K562 (cell line): ENCODE measurements at regions not wholly inside any gene's neighbourhood (a gene's known extent, or its start where the extent isn't known, plus 50 kb on each side); places are given as distances from the start of the nearest gene placed in this dataset.

Experiments
- ATAC-seq: fragments of 200-7000 bp; cut with Tn5 transposase; 3 replicates; pipeline ENCODE4 v1.9.1; 2020; ENCODE audit warnings: moderate library complexity
- BruUV-seq: library from RNA; stranded (reverse); fragments of 400-500 nt; replicated peaks from 2 replicates; lab custom pipeline; 2021; lab: Mats Ljungman, UMichigan
- CTCF ChIA-PET: fragments of 300-600 bp; formaldehyde crosslinking; extraction: SDS; loops from one replicate; lab custom pipeline; 2021; ENCODE audit warnings: low intra/inter-chr PET ratio; lab: Yijun Ruan, JAX
- POLR2A ChIA-PET: fragments of 300-600, 350-650 bp; sonication (Branson Sonifier 250); formaldehyde crosslinking; extraction: SDS; loops from one replicate; lab custom pipeline; 2021; ENCODE audit warnings: antibody characterized with exemption, inconsistent platforms; lab: Yijun Ruan, JAX
- DNase-seq, 4 experiments: peaks; one replicate each; pipeline versions ENCODE4 v3.0.0 to v3.0.0-alpha.2; 2011 to 2018; ENCODE audit warnings: low spot score in 3 of 4, mixed read lengths in 3 of 4; ENCODE audit errors: extremely low read depth in 1 of 4
- FAIRE-seq: peaks from 2 replicates; lab custom pipeline; 2011; peaks lifted over from hg19 to GRCh38; lab: Jason Lieb, UNC
- H2AFZ ChIP-seq: 2 replicates; pipeline ENCODE4 v1.6.0; 2011; ENCODE audit warnings: low read depth, low read length, control low read depth, inconsistent platforms
- H3K27ac ChIP-seq: fragments of 200-600 bp; 3 replicates; pipeline ENCODE4 v1.8.0; 2011; ENCODE audit warnings: low read depth, mild to moderate bottlenecking, control low read depth, inconsistent platforms, low read length, moderate library complexity, mixed read lengths; ENCODE audit errors: extremely low read depth
- H3K27me3 ChIP-seq, 2 experiments: fragments of 300-600 bp in 1 of 2; 2 replicates in 1 of 2; 3 replicates in 1 of 2; pipeline versions ENCODE4 v1.6.0 to v1.8.0; 2011; ENCODE audit warnings: inconsistent platforms in 2 of 2, low read length in 2 of 2, mild to moderate bottlenecking in 1 of 2, mixed read lengths in 1 of 2, moderate library complexity in 1 of 2; ENCODE audit not compliant: control insufficient read depth in 2 of 2, insufficient read depth in 2 of 2
- H3K36me3 ChIP-seq: fragments of 300-600 bp; 3 replicates; pipeline ENCODE4 v1.8.0; 2011; ENCODE audit warnings: mild to moderate bottlenecking, low read length, inconsistent platforms; ENCODE audit not compliant: control insufficient read depth, insufficient read depth
- H3K4me1 ChIP-seq, 2 experiments: fragments of 200-600 bp in 1 of 2; replicated peaks in 1 of 2; 2 replicates in 1 of 2; 3 replicates in 1 of 2; pipeline versions ENCODE4 v1.5.1 to v1.8.0; 2011; ENCODE audit warnings: inconsistent platforms in 2 of 2, low read length in 2 of 2, mild to moderate bottlenecking in 1 of 2, mixed read lengths in 1 of 2, moderate library complexity in 1 of 2; ENCODE audit not compliant: control insufficient read depth in 2 of 2, insufficient read depth in 2 of 2
- H3K4me2 ChIP-seq: 2 replicates; pipeline ENCODE4 v1.6.1; 2011; ENCODE audit warnings: low read length, control low read depth, inconsistent platforms, mixed read lengths; ENCODE audit not compliant: insufficient read depth
- H3K4me3 ChIP-seq: fragments of 200-600 bp; sonication (generic), shearing (Covaris generic); 2 replicates; pipeline ENCODE4 v1.5.1; 2016; ENCODE audit warnings: control low read depth, inconsistent platforms
- H3K79me2 ChIP-seq: fragments of 200-600 bp; 3 replicates; pipeline ENCODE4 v1.8.0; 2011; ENCODE audit warnings: low read length, inconsistent platforms; ENCODE audit not compliant: control insufficient read depth, insufficient read depth
- H3K9ac ChIP-seq, 2 experiments: 2 replicates each; pipeline versions ENCODE4 v1.6.0 to v1.6.1; 2011; ENCODE audit warnings: low read depth in 2 of 2, low read length in 2 of 2, control low read depth in 1 of 2, inconsistent platforms in 1 of 2, mild to moderate bottlenecking in 1 of 2, mixed read lengths in 1 of 2; ENCODE audit not compliant: insufficient read depth in 1 of 2
- H3K9me1 ChIP-seq: one replicate; pipeline ENCODE4 v1.6.0; 2011; ENCODE audit warnings: inconsistent platforms, mild to moderate bottlenecking, low read length, moderate library complexity; ENCODE audit not compliant: control insufficient read depth, insufficient read depth
- H3K9me3 ChIP-seq: replicated peaks from 2 replicates; pipeline ENCODE4 v1.5.1; 2011; ENCODE audit warnings: low read depth, low read length, inconsistent platforms; ENCODE audit not compliant: control insufficient read depth, insufficient read depth
- H4K20me1 ChIP-seq: replicated peaks from 2 replicates; pipeline ENCODE4 v1.6.1; 2011; ENCODE audit warnings: low read length, inconsistent platforms, mixed read lengths; ENCODE audit not compliant: control insufficient read depth, insufficient read depth
- COPS2 ChIP-seq: fragments of 450-650 bp; conservative IDR thresholded peaks from 2 replicates; pipeline ENCODE4 v1.6.1; 2016; ENCODE audit warnings: mild to moderate bottlenecking, moderate library complexity
- FOXM1 ChIP-seq, 2 experiments: fragments of 450-650 bp in 1 of 2; sonication (generic) in 1 of 2; formaldehyde crosslinking in 1 of 2; IDR thresholded peaks; 2 replicates each; pipeline versions ENCODE4 v1.6.1 to v1.9.0; 2017 to 2022; ENCODE audit warnings: low read depth in 2 of 2, mild to moderate bottlenecking in 2 of 2, missing genetic modification reagents in 1 of 2, moderate library complexity in 1 of 2
- MCM5 ChIP-seq: fragments of 450-650 bp; IDR thresholded peaks from 2 replicates; pipeline ENCODE4 v1.6.1; 2016; ENCODE audit warnings: low read depth
- POLR2AphosphoS2 ChIP-seq: IDR thresholded peaks from 2 replicates; pipeline ENCODE4 v1.6.1; 2012; ENCODE audit warnings: low read length, improper control_type of control experiment
- SIN3B ChIP-seq: fragments of 450-650 bp; IDR thresholded peaks from 2 replicates; pipeline ENCODE4 v1.6.1; 2017; ENCODE audit warnings: low read depth, mild to moderate bottlenecking, moderate library complexity
- ZNF354B ChIP-seq: fragments of 250-450 bp; sonication (Bioruptor Pico); IDR thresholded peaks from 2 replicates; pipeline ENCODE4 v1.4.0; 2020
- WGBS: fragments of 100-300 bp; shearing (Covaris generic); methylation state at CpG from one replicate; pipeline ENCODE4 v1.1.6; 2016; ENCODE audit warnings: low coverage, mixed read lengths; ENCODE audit not compliant: insufficient coverage; ENCODE audit errors: missing lambda C conversion rate; 5-methylcytosine and 5-hydroxymethylcytosine counted together
- in situ Hi-C: fragments of 300-500 bp; cut with MboI; formaldehyde crosslinking; loops from 4 replicates; pipeline ENCODE4 v1.15.0; 2018; ENCODE audit warnings: inconsistent platforms, mixed read lengths
- intact Hi-C: fragments of 100-400 bp; cut with micrococcal nuclease; formaldehyde crosslinking; loops from 2 replicates; pipeline ENCODE4 v1.14.2; 2022
- TF ChIP-seq, protein P1 (sequence below): sonication (generic); formaldehyde crosslinking; IDR thresholded peaks from 2 replicates; pipeline ENCODE4 v1.8.1; 2022; ENCODE audit warnings: missing genetic modification reagents
- TF ChIP-seq, protein P2 (sequence below): IDR thresholded peaks from 3 replicates; pipeline ENCODE4 v1.6.1; 2011; ENCODE audit warnings: borderline replicate concordance, mild to moderate bottlenecking; ENCODE audit not compliant: insufficient read length, insufficient read depth

DNA sequence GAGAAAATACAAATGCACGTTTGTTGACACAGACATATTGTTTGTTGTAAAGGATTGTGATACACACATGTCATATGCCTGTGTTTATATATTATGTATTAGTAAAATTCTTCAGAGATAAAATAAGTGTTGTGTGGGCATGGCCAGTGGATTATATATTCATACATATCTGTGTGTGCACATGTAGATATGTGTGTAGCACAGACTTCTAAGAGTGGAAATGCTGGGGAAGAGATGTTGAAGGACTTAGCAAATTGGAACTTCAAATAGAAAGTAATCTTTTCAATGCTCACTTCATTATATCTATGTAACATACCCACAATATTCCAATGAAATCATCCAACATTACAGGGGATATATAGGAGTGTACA lies 413.2 kb downstream of the LMO7 start:
- in situ Hi-C loops, result no loop called here
- no peaks in the 10 kb centered on the region for H3K4me1 ChIP-seq
- no TSS peak for BruUV-seq
- no peak overlapping the region for H3K9ac ChIP-seq
- no peaks in the 10 kb centered on the region for H3K9me1 ChIP-seq
- H3K79me2 ChIP-seq, result no peaks in the 10 kb centered on the region
- no peak overlapping the region for H3K4me2 ChIP-seq
- H3K4me3 ChIP-seq, result no peak overlapping the region
- H3K27ac ChIP-seq, result no peak overlapping the region
- FAIRE-seq, result no peak
- TF ChIP-seq ZNF354B (CRISPR knock-in tag), result no peak
- TF ChIP-seq SIN3B, result no peak
- TF ChIP-seq, protein P1, sequence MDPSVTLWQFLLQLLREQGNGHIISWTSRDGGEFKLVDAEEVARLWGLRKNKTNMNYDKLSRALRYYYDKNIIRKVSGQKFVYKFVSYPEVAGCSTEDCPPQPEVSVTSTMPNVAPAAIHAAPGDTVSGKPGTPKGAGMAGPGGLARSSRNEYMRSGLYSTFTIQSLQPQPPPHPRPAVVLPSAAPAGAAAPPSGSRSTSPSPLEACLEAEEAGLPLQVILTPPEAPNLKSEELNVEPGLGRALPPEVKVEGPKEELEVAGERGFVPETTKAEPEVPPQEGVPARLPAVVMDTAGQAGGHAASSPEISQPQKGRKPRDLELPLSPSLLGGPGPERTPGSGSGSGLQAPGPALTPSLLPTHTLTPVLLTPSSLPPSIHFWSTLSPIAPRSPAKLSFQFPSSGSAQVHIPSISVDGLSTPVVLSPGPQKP (CRISPR knock-in tag), result no peak
- no peak for TF ChIP-seq FOXM1 (IDR thresholded peaks at IDR 0.05; ENCODE audit: low read depth)
- TF ChIP-seq FOXM1 (CRISPR knock-in tag; IDR thresholded peaks at IDR 0.05; ENCODE audit: low read depth), result no peak
- no peak for TF ChIP-seq COPS2
- TF ChIP-seq, protein P2, sequence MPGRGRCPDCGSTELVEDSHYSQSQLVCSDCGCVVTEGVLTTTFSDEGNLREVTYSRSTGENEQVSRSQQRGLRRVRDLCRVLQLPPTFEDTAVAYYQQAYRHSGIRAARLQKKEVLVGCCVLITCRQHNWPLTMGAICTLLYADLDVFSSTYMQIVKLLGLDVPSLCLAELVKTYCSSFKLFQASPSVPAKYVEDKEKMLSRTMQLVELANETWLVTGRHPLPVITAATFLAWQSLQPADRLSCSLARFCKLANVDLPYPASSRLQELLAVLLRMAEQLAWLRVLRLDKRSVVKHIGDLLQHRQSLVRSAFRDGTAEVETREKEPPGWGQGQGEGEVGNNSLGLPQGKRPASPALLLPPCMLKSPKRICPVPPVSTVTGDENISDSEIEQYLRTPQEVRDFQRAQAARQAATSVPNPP, result no peak
- TF ChIP-seq MCM5, result no peak
- TF ChIP-seq POLR2AphosphoS2, result no peak
- TF ChIP-seq, all 486 proteins: peak for 0
- ATAC-seq (no peak), DNase-seq (no peak)
- no peaks in the 10 kb centered on the region for H3K27me3 ChIP-seq
- H3K36me3 ChIP-seq, result no peaks in the 10 kb centered on the region
- H3K9me3 ChIP-seq, result no peaks in the 10 kb centered on the region
- ChIA-PET POLR2A (no interaction called here), CTCF (no interaction called here)
- no peaks in the 10 kb centered on the region for H4K20me1 ChIP-seq
- intact Hi-C loops, result no loop called here
- 8% methylated on average over 1 of the region's 1 CpG for WGBS
- no peak overlapping the region for H2AFZ ChIP-seq
